HepG2 (cell line): ENCODE measurements at regions not wholly inside any gene's neighbourhood (a gene's known extent, or its start where the extent isn't known, plus 50 kb on each side); places are given as distances from the start of the nearest gene placed in this dataset.

Experiments
- ATAC-seq: fragments of 200-7000 bp; cut with Tn5 transposase; 3 replicates; pipeline ENCODE4 v1.9.1; 2020; ENCODE audit warnings: mild to moderate bottlenecking, moderate library complexity
- BruUV-seq: library from RNA; stranded (reverse); fragments of 400-500 nt; replicated peaks from 2 replicates; lab custom pipeline; 2021; lab: Mats Ljungman, UMichigan
- CTCF ChIA-PET: fragments of 300-600 bp; formaldehyde crosslinking; extraction: SDS; loops from one replicate; lab custom pipeline; 2021; ENCODE audit warnings: low total read pairs, inconsistent platforms, low intra/inter-chr PET ratio; lab: Yijun Ruan, JAX
- POLR2A ChIA-PET: fragments of 350-600 bp; sonication (Branson Sonifier 250); formaldehyde crosslinking; loops from one replicate; lab custom pipeline; 2020; ENCODE audit warnings: antibody characterized with exemption, inconsistent platforms; lab: Yijun Ruan, JAX
- DNase-seq: peaks from one replicate; pipeline ENCODE4 v3.0.0-alpha.2; 2015; ENCODE audit warnings: low spot score
- FAIRE-seq: peaks from 3 replicates; lab custom pipeline; 2011; peaks lifted over from hg19 to GRCh38; lab: Jason Lieb, UNC
- H2AFZ ChIP-seq: one replicate; pipeline ENCODE4 v1.6.1; 2011; ENCODE audit warnings: low read length, inconsistent platforms
- H3K27ac ChIP-seq: fragments of 300-600 bp; 3 replicates; pipeline ENCODE4 v1.8.0; 2011; ENCODE audit warnings: mixed run types, mild to moderate bottlenecking, mixed read lengths, low read length, inconsistent platforms; ENCODE audit not compliant: insufficient read depth; ENCODE audit errors: extremely low read length
- H3K27me3 ChIP-seq, 2 experiments: fragments of 200-600 bp in 1 of 2; 2 replicates in 1 of 2; 3 replicates in 1 of 2; pipeline versions ENCODE4 v1.6.0 to v1.8.0; 2011; ENCODE audit warnings: low read length in 2 of 2, mild to moderate bottlenecking in 2 of 2, moderate library complexity in 2 of 2, inconsistent platforms in 1 of 2; ENCODE audit not compliant: insufficient read depth in 2 of 2, control insufficient read depth in 1 of 2
- H3K36me3 ChIP-seq, 2 experiments: fragments of 200-600 bp in 1 of 2; replicated peaks in 1 of 2; 2 replicates in 1 of 2; 3 replicates in 1 of 2; pipeline versions ENCODE4 v1.5.1 to v1.8.0; 2011; ENCODE audit warnings: low read length in 2 of 2, inconsistent platforms in 1 of 2; ENCODE audit not compliant: insufficient read depth in 2 of 2, control insufficient read depth in 1 of 2
- H3K4me1 ChIP-seq: 2 replicates; pipeline ENCODE4 v1.5.1; 2012; ENCODE audit warnings: low read length, inconsistent platforms; ENCODE audit not compliant: insufficient read depth
- H3K4me2 ChIP-seq: 2 replicates; pipeline ENCODE4 v1.6.0; 2011; ENCODE audit warnings: low read depth, low read length, inconsistent platforms
- H3K4me3 ChIP-seq, 3 experiments: fragments of 200-600 bp in 1 of 3; sonication (generic), shearing (Covaris generic) in 1 of 3; replicated peaks in 1 of 3; 2 replicates each; pipeline ENCODE4 v1.5.1; 2011 to 2016; ENCODE audit warnings: low read length in 3 of 3, inconsistent platforms in 2 of 3, low read depth in 2 of 3, mild to moderate bottlenecking in 2 of 3, control low read depth in 1 of 3, mixed read lengths in 1 of 3; ENCODE audit not compliant: insufficient read depth in 1 of 3
- H3K79me2 ChIP-seq: one replicate; pipeline ENCODE4 v1.6.1; 2011; ENCODE audit warnings: low read length, inconsistent platforms; ENCODE audit not compliant: insufficient read depth
- H3K9ac ChIP-seq: 2 replicates; pipeline ENCODE4 v1.6.0; 2011; ENCODE audit warnings: mild to moderate bottlenecking, low read depth, low read length, inconsistent platforms; ENCODE audit not compliant: insufficient read depth
- H3K9me3 ChIP-seq: 2 replicates; pipeline ENCODE4 v1.5.1; 2012; ENCODE audit warnings: mild to moderate bottlenecking, low read length
- H4K20me1 ChIP-seq: 2 replicates; pipeline ENCODE4 v1.6.0; 2011; ENCODE audit warnings: inconsistent platforms, mild to moderate bottlenecking, low read length, moderate library complexity; ENCODE audit not compliant: insufficient read depth
- DNMT1 ChIP-seq: sonication (generic); formaldehyde crosslinking; IDR thresholded peaks from 2 replicates; pipeline ENCODE4 v1.5.1; 2020; ENCODE audit warnings: mild to moderate bottlenecking, missing genetic modification reagents
- KDM5A ChIP-seq: fragments of 200-600 bp; sonication (generic); IDR thresholded peaks from 2 replicates; pipeline ENCODE4 v1.7.0; 2018; ENCODE audit warnings: antibody characterized with exemption, mild to moderate bottlenecking, low read length, borderline replicate concordance
- MAF1 ChIP-seq: sonication (generic); formaldehyde crosslinking; IDR thresholded peaks from 2 replicates; pipeline ENCODE4 v1.5.0; 2020; ENCODE audit warnings: missing genetic modification reagents, borderline replicate concordance
- MAZ ChIP-seq, 2 experiments: sonication (generic) in 1 of 2; formaldehyde crosslinking in 1 of 2; IDR thresholded peaks; 2 replicates each; pipeline versions ENCODE4 v1.5.0 to v1.6.1; 2012 to 2020; ENCODE audit warnings: low read depth in 2 of 2, mild to moderate bottlenecking in 2 of 2, borderline replicate concordance in 1 of 2, improper control_type of control experiment in 1 of 2, low read length in 1 of 2, missing genetic modification reagents in 1 of 2, moderate library complexity in 1 of 2
- MBD4 ChIP-seq: IDR thresholded peaks from 2 replicates; pipeline ENCODE4 v1.6.1; 2012; ENCODE audit warnings: low read length, inconsistent platforms, borderline replicate concordance
- MED1 ChIP-seq: sonication (generic); formaldehyde crosslinking; IDR thresholded peaks from 2 replicates; pipeline ENCODE4 v1.4.0; 2020; ENCODE audit warnings: missing genetic modification reagents
- NBN ChIP-seq: fragments of 450-650 bp; conservative IDR thresholded peaks from 2 replicates; pipeline ENCODE4 v1.6.1; 2017
- NFYB ChIP-seq: sonication (generic); formaldehyde crosslinking; IDR thresholded peaks from 2 replicates; pipeline ENCODE4 v1.4.0; 2020; ENCODE audit warnings: missing genetic modification reagents
- RBM39 ChIP-seq: fragments of 200-400 bp; formaldehyde crosslinking; IDR thresholded peaks from one replicate; pipeline ENCODE4 v1.6.1; 2018; ENCODE audit warnings: antibody characterized with exemption, mild to moderate bottlenecking, low read depth, low read length; ENCODE audit not compliant: poor library complexity, severe bottlenecking
- RFXANK ChIP-seq: IDR thresholded peaks from 2 replicates; pipeline ENCODE4 v1.6.1; 2016
- ZNF24 ChIP-seq: fragments of 450-650 bp; IDR thresholded peaks from 2 replicates; pipeline ENCODE4 v1.6.1; 2017; ENCODE audit warnings: antibody characterized with exemption, mild to moderate bottlenecking
- ZNF713 ChIP-seq: sonication (generic); formaldehyde crosslinking; IDR thresholded peaks from 2 replicates; pipeline ENCODE4 v1.4.0; 2020; ENCODE audit warnings: mild to moderate bottlenecking, missing genetic modification reagents
- WGBS: methylation state at CpG from one replicate; pipeline ENCODE4 v1.1.6; 2017; ENCODE audit warnings: low lambda C conversion rate; 5-methylcytosine and 5-hydroxymethylcytosine counted together
- in situ Hi-C: cut with HindIII; loops from 2 replicates; pipeline ENCODE4 v1.10.0; 2017; ENCODE audit warnings: low pct_unique_long_range_greater_than_20kb; ENCODE audit not compliant: extremely low pct_ligation_motif_present
- intact Hi-C: fragments of 100-400 bp; cut with micrococcal nuclease; formaldehyde crosslinking; loops from one replicate; pipeline ENCODE4 v1.10.0; 2022; ENCODE audit not compliant: unreplicated experiment
- TF ChIP-seq, protein P1 (sequence below): sonication (generic); formaldehyde crosslinking; IDR thresholded peaks from 2 replicates; pipeline ENCODE4 v1.8.0; 2022; ENCODE audit warnings: mild to moderate bottlenecking, missing genetic modification reagents, moderate library complexity

DNA sequence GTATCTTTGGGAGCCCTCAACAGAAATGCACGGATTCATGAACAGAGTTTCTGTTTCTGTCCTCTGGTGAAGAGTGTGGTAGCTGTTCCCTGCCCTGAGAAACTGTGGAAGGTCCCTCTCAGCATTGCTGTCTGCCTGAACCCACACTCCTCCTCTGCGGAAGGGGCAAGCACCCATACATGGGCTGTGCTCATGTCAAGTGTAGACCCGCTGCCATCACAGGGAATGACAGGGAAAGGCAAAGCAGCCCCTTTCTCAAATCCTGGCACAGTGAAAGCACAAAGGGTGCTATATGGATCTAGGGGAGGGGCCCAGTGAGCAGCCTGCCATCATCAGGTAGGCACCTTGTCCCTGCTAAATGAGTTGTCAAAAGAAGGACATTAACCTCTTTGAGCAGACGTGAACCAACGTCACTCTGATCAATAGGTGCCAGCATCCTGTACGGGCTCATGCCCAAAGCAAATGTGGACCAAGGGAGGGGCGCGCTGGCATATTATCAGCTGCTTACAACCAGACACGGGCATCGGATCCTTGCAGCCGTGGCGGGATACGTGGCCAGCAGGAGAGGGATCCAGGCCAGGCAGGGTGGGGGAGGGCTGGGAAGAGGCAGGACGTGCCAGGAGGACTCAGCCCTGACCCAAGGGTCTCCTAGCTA is 231.2 kb upstream of the PMEPA1 start:
- no peak overlapping the region for H3K9ac ChIP-seq
- H3K79me2 ChIP-seq, result no peaks in the 10 kb centered on the region
- ChIA-PET CTCF (no interaction called here), POLR2A (no interaction called here)
- no peak overlapping the region for H3K27ac ChIP-seq
- intact Hi-C loops, result no loop called here
- H3K4me2 ChIP-seq, result no peak overlapping the region
- H3K4me1 ChIP-seq, result no peaks in the 10 kb centered on the region
- no peak overlapping the region for H2AFZ ChIP-seq
- no peak overlapping the region for H3K4me3 ChIP-seq
- WGBS, result 17% methylated on average over 13 of the region's 14 CpGs
- ATAC-seq, result no peak
- TF ChIP-seq MED1 (CRISPR knock-in tag) (no peak), ZNF24 (no peak), NBN (no peak), MAF1 (CRISPR knock-in tag) (no peak), RBM39 (no peak), DNMT1 (no peak), MBD4 (no peak)
- TF ChIP-seq, protein P1, sequence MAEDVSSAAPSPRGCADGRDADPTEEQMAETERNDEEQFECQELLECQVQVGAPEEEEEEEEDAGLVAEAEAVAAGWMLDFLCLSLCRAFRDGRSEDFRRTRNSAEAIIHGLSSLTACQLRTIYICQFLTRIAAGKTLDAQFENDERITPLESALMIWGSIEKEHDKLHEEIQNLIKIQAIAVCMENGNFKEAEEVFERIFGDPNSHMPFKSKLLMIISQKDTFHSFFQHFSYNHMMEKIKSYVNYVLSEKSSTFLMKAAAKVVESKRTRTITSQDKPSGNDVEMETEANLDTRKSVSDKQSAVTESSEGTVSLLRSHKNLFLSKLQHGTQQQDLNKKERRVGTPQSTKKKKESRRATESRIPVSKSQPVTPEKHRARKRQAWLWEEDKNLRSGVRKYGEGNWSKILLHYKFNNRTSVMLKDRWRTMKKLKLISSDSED (CRISPR knock-in tag), result no peak
- TF ChIP-seq, all 625 proteins: peak for 0
- Histone ChIP-seq H4K20me1 (no peaks in the 10 kb centered on the region), H3K27me3 (peaks cover 1 to 39% of the 10 kb centered on the region in 2 experiments; a peak in 3 of 5 replicates), H3K9me3 (no peaks in the 10 kb centered on the region), H3K36me3 (no peaks in the 10 kb centered on the region)
- BruUV-seq, result no TSS peak
- DNase-seq, result no peak
- in situ Hi-C loops, result no loop called here
- FAIRE-seq, result no peak

DNA sequence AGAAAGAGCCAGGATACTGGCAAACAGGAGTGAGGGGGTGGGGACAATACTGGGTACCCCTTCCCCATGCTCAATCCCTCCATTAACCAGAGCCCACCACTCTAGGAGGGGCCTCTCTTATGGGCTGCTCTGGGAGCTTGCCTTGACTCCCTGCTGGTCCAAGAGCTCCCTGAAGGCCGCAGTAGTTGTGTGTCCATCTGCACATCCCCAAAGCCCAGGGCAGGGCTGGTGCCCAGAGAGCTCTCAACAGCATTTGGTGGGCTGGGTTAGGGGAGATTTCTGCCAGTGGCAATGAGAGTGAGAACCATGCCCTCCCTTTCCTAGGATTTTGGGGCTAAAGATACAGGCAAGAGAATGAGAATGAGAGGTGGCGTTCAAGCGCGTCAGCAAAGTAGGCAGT is 230.6 kb upstream of the PMEPA1 start:
- POLR2A ChIA-PET, result no interaction called here
- Histone ChIP-seq H3K79me2 (no peaks in the 10 kb centered on the region), H3K4me1 (no peaks in the 10 kb centered on the region), H3K27me3 (peaks cover 0 to 40% of the 10 kb centered on the region in 2 experiments; a peak in 3 of 5 replicates), H3K4me3 (no peak overlapping the region), H2AFZ (no peak overlapping the region), H3K4me2 (no peak overlapping the region), H3K9me3 (no peaks in the 10 kb centered on the region)
- in situ Hi-C loops, result no loop called here
- 68% methylated on average over 4 of the region's 4 CpGs for WGBS
- ATAC-seq (no peak), DNase-seq (no peak)
- intact Hi-C loops, result no loop called here
- TF ChIP-seq MAZ (IDR thresholded peaks at IDR 0.05; ENCODE audit: borderline replicate concordance, low read depth, low read length), result no peak
- no peak for TF ChIP-seq MAZ (CRISPR knock-in tag; IDR thresholded peaks at IDR 0.05; ENCODE audit: low read depth)
- TF ChIP-seq NFYB (CRISPR knock-in tag), result no peak
- TF ChIP-seq ZNF713, result no peak
- no peak for TF ChIP-seq RFXANK
- TF ChIP-seq KDM5A, result no peak
- TF ChIP-seq, all 625 proteins: peak for 0
- CTCF ChIA-PET, result no interaction called here
- no peak overlapping the region for H3K9ac ChIP-seq
- H3K27ac ChIP-seq, result no peak overlapping the region
- no peaks in the 10 kb centered on the region for H4K20me1 ChIP-seq
- no peak for FAIRE-seq
- no TSS peak for BruUV-seq
- H3K36me3 ChIP-seq, result no peaks in the 10 kb centered on the region
